ENCODE measurements at regions not wholly inside any gene's neighbourhood (a gene's known extent, or its start where the extent isn't known, plus 50 kb on each side); places are given as distances from the start of the nearest gene placed in this dataset.

DNA sequence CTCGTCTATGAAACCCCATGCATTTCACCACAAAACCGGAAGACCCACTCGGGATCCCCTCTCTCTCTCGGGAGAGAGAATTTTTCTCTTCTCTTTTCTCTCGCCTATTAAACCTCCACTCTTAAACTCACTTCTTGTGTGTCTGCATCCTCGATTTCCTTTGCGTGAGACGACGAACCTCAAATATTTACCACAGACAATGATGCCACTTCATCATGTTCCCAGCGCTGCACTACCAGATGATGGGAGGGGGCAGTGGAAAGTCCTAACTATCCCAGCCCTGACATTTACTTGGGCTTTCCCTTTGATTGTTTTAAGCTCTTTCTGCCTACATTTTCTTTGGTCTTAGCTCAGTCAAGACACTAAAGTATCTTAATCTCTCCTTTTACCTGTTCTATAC, 906.7 kb downstream of the GRID1 start:
- intact Hi-C loops (cut with micrococcal nuclease) = no loop called here
- WGBS (ENCODE audit: insufficient coverage) = 100% methylated on average over 5 of the region's 10 CpGs

DNA sequence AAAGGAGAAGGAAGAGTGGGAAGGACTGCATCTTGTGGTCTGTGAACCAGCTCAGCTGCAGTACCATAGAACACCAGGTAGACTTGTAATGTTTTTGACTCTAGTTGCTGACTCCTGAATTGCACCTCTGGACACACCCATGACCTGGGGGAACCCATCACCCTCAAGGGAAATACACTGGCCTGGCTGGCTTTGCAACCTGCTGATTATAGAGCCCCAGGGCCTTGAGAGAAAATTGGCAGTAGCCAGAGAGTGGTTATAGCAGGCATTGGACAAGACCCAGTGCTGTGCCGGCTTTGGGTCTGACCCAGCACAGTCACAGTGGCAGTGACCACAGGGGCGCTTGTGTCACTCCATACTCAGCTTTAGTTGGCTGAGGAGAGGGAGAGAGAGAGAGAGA, 902.3 kb downstream of the GRID1 start:
- no peak overlapping the region for H3K27ac Mint-ChIP-seq
- Histone ChIP-seq H3K27ac (ENCODE audit: low read depth in 1 of 2, low read length in 2 of 2) (no peak overlapping the region), H2AFZ (ENCODE audit: insufficient read depth, low read depth, low read length, poor library complexity, severe bottlenecking) (no peak overlapping the region), H3K9ac (ENCODE audit: insufficient read depth, low read length, poor library complexity, severe bottlenecking) (no peak overlapping the region), H3K36me3 (replicated peaks in 1 of 2; ENCODE audit: control insufficient read depth in 1 of 2, insufficient read depth in 2 of 2, low read length in 2 of 2) (no peaks in the 10 kb centered on the region), H4K20me1 (ENCODE audit: insufficient read depth, low read length) (no peaks in the 10 kb centered on the region), H3K9me3 (replicated peaks in 1 of 2; ENCODE audit: control insufficient read depth in 1 of 2, insufficient read depth in 1 of 2, low read length in 2 of 2) (no peaks in the 10 kb centered on the region), H3K4me1 (ENCODE audit: control insufficient read depth in 1 of 2, insufficient read depth in 2 of 2, low read length in 2 of 2) (no peaks in the 10 kb centered on the region), H3K4me3 (replicated peaks in 1 of 3; ENCODE audit: low read depth in 2 of 3, low read length in 3 of 3) (no peak overlapping the region), H3K79me2 (ENCODE audit: insufficient read depth, low read length) (no peaks in the 10 kb centered on the region), H3K27me3 (ENCODE audit: control insufficient read depth in 2 of 2, insufficient read depth in 2 of 2, low read length in 2 of 2) (no peaks in the 10 kb centered on the region), H3K4me2 (replicated peaks; ENCODE audit: extremely low read depth, low read length, poor library complexity, severe bottlenecking) (no peak overlapping the region)
- 83% methylated on average over 2 of the region's 2 CpGs for WGBS (ENCODE audit: insufficient coverage)
- DNase-seq = no peak
- no peaks in the 10 kb centered on the region for H3K4me1 Mint-ChIP-seq
- TF ChIP-seq, protein P1, sequence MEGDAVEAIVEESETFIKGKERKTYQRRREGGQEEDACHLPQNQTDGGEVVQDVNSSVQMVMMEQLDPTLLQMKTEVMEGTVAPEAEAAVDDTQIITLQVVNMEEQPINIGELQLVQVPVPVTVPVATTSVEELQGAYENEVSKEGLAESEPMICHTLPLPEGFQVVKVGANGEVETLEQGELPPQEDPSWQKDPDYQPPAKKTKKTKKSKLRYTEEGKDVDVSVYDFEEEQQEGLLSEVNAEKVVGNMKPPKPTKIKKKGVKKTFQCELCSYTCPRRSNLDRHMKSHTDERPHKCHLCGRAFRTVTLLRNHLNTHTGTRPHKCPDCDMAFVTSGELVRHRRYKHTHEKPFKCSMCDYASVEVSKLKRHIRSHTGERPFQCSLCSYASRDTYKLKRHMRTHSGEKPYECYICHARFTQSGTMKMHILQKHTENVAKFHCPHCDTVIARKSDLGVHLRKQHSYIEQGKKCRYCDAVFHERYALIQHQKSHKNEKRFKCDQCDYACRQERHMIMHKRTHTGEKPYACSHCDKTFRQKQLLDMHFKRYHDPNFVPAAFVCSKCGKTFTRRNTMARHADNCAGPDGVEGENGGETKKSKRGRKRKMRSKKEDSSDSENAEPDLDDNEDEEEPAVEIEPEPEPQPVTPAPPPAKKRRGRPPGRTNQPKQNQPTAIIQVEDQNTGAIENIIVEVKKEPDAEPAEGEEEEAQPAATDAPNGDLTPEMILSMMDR (IDR thresholded peaks at IDR 0.05) = no peak
- intact Hi-C loops (cut with micrococcal nuclease) = no loop called here
- H3K36me3 Mint-ChIP-seq = no peaks in the 10 kb centered on the region
- H3K4me3 Mint-ChIP-seq = no peak overlapping the region
- peaks cover 0 to 7% (median 2%) of the 10 kb centered on the region in 7 donors for H3K9me3 Mint-ChIP-seq
- H3K27me3 Mint-ChIP-seq (ENCODE audit: low read depth in 3 of 3) = no peaks in the 10 kb centered on the region

More for the DNA sequence above, 906.7 kb downstream of the GRID1 start:
- Histone ChIP-seq H3K4me3 (replicated peaks in 1 of 3; ENCODE audit: low read depth in 2 of 3, low read length in 3 of 3) (no peak overlapping the region), H3K36me3 (replicated peaks in 1 of 2; ENCODE audit: control insufficient read depth in 1 of 2, insufficient read depth in 2 of 2, low read length in 2 of 2) (no peaks in the 10 kb centered on the region), H3K9me3 (replicated peaks in 1 of 2; ENCODE audit: control insufficient read depth in 1 of 2, insufficient read depth in 1 of 2, low read length in 2 of 2) (peaks cover 0 to 3% of the 10 kb centered on the region in 2 donors), H3K9ac (ENCODE audit: insufficient read depth, low read length, poor library complexity, severe bottlenecking) (no peak overlapping the region), H4K20me1 (ENCODE audit: insufficient read depth, low read length) (no peaks in the 10 kb centered on the region), H3K79me2 (ENCODE audit: insufficient read depth, low read length) (no peaks in the 10 kb centered on the region), H2AFZ (ENCODE audit: insufficient read depth, low read depth, low read length, poor library complexity, severe bottlenecking) (no peak overlapping the region), H3K4me1 (ENCODE audit: control insufficient read depth in 1 of 2, insufficient read depth in 2 of 2, low read length in 2 of 2) (no peaks in the 10 kb centered on the region), H3K27me3 (ENCODE audit: control insufficient read depth in 2 of 2, insufficient read depth in 2 of 2, low read length in 2 of 2) (no peaks in the 10 kb centered on the region), H3K27ac (ENCODE audit: low read depth in 1 of 2, low read length in 2 of 2) (no peak overlapping the region), H3K4me2 (replicated peaks; ENCODE audit: extremely low read depth, low read length, poor library complexity, severe bottlenecking) (no peak overlapping the region)
- TF ChIP-seq, protein P1 (IDR thresholded peaks at IDR 0.05) = no peak
- H3K27me3 Mint-ChIP-seq (ENCODE audit: low read depth in 3 of 3) = no peaks in the 10 kb centered on the region
- H3K9me3 Mint-ChIP-seq = peaks cover 0 to 7% (median 2%) of the 10 kb centered on the region in 7 donors
- no peaks in the 10 kb centered on the region for H3K4me1 Mint-ChIP-seq
- H3K36me3 Mint-ChIP-seq = no peaks in the 10 kb centered on the region
- no peak overlapping the region for H3K27ac Mint-ChIP-seq
- no peak for DNase-seq
- H3K4me3 Mint-ChIP-seq = no peak overlapping the region
